MM.1S (cell line): ENCODE measurements at regions not wholly inside any gene's neighbourhood (a gene's known extent, or its start where the extent isn't known, plus 50 kb on each side); places are given as distances from the start of the nearest gene placed in this dataset.
A peak's percentile ranks its signal among the peaks of the same experiment; 100 is the strongest.

Experiments
- EZH2 ChIP-seq: fragments of 300-600 bp; sonication (generic); optimal IDR thresholded peaks from 2 replicates; pipeline ENCODE3; 2017; ENCODE audit warnings: low read depth, mild to moderate bottlenecking, antibody characterized with exemption, low read length, mixed read lengths
- EZH2phosphoT487 ChIP-seq: fragments of 300-600 bp; sonication (generic); IDR thresholded peaks from 2 replicates; pipeline ENCODE4 v1.6.1; 2018; ENCODE audit warnings: antibody characterized with exemption, low read length
- TF ChIP-seq, protein P1 (sequence below): fragments of 300-600 bp; sonication (generic); IDR thresholded peaks from 2 replicates; pipeline ENCODE4 v1.5.1; 2016; ENCODE audit warnings: antibody characterized with exemption, low read length, mixed read lengths

DNA sequence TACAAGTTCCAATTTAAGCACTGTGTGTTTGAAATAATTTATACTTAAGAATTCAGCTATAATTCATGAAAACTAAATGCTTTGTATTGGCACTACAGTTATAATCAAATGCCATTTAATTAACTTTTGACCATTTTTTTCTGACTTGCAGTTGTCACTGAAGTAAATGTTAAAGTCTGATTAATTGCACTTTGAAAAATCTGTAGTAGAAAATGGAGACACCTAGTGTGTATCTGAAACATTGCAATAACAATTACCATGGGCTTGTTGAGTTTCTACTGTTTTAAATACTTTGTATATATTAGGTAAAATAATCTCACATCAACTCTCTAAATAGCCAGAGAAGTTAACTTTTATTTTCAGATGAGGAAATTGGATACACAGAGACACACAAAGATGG, 458.6 kb upstream of the FSIP2 start:
- TF ChIP-seq, protein P1, sequence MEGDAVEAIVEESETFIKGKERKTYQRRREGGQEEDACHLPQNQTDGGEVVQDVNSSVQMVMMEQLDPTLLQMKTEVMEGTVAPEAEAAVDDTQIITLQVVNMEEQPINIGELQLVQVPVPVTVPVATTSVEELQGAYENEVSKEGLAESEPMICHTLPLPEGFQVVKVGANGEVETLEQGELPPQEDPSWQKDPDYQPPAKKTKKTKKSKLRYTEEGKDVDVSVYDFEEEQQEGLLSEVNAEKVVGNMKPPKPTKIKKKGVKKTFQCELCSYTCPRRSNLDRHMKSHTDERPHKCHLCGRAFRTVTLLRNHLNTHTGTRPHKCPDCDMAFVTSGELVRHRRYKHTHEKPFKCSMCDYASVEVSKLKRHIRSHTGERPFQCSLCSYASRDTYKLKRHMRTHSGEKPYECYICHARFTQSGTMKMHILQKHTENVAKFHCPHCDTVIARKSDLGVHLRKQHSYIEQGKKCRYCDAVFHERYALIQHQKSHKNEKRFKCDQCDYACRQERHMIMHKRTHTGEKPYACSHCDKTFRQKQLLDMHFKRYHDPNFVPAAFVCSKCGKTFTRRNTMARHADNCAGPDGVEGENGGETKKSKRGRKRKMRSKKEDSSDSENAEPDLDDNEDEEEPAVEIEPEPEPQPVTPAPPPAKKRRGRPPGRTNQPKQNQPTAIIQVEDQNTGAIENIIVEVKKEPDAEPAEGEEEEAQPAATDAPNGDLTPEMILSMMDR: peak; percentile 60
- TF ChIP-seq EZH2phosphoT487 (no peak), EZH2 (no peak)
